ENCODE measurements at regions not wholly inside any gene's neighbourhood (a gene's known extent, or its start where the extent isn't known, plus 50 kb on each side); places are given as distances from the start of the nearest gene placed in this dataset.

DNA sequence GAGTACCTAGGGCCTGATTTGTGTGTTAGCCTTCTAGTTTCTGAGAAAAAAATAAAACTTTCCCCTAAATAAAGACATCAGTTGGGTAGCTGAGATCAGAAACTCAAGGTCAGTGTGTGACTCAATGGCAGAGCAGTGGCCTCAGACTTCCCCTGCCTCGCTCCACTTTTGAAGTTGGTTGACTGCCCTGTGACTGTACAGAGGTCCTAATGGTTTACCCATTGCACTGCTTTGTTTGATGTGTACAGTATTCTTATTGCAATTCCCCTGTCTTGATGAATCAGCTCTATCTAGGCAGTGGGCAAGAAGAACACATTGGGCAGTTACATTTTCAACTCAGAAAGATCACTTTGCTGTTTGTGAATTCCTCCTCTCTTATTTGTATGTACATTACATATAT, 315.7 kb downstream of the KCNS3 start:
- TF ChIP-seq, protein P1, sequence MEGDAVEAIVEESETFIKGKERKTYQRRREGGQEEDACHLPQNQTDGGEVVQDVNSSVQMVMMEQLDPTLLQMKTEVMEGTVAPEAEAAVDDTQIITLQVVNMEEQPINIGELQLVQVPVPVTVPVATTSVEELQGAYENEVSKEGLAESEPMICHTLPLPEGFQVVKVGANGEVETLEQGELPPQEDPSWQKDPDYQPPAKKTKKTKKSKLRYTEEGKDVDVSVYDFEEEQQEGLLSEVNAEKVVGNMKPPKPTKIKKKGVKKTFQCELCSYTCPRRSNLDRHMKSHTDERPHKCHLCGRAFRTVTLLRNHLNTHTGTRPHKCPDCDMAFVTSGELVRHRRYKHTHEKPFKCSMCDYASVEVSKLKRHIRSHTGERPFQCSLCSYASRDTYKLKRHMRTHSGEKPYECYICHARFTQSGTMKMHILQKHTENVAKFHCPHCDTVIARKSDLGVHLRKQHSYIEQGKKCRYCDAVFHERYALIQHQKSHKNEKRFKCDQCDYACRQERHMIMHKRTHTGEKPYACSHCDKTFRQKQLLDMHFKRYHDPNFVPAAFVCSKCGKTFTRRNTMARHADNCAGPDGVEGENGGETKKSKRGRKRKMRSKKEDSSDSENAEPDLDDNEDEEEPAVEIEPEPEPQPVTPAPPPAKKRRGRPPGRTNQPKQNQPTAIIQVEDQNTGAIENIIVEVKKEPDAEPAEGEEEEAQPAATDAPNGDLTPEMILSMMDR (conservative IDR thresholded peaks at IDR 0.05) = no peak
- no peak overlapping the region for H2BK15ac ChIP-seq (ENCODE audit: low read depth, low read length)
- no peak overlapping the region for H3K9ac ChIP-seq (ENCODE audit: extremely low read depth, insufficient read length, low read length)
- no peak overlapping the region for H3K4ac ChIP-seq (ENCODE audit: low read depth, low read length)
- no peak overlapping the region for H2BK120ac ChIP-seq (ENCODE audit: low read depth, low read length, poor library complexity, severe bottlenecking)
- H3K14ac ChIP-seq (ENCODE audit: insufficient read depth, low read length) = no peak overlapping the region
- no peaks in the 10 kb centered on the region for H3K9me3 Mint-ChIP-seq
- no peaks in the 10 kb centered on the region for H3K23me2 ChIP-seq (ENCODE audit: insufficient read length, low read depth, low read length, poor library complexity, severe bottlenecking)
- no peak overlapping the region for H2AK5ac ChIP-seq (ENCODE audit: insufficient read length, low read length)
- no peak overlapping the region for H3K18ac ChIP-seq (ENCODE audit: insufficient read length, low read depth, low read length)
- H2BK20ac ChIP-seq (ENCODE audit: low read depth, low read length, poor library complexity, severe bottlenecking) = no peak overlapping the region
- no peak overlapping the region for H3K23ac ChIP-seq (ENCODE audit: insufficient read length, low read depth, low read length)
- H3K27me3 Mint-ChIP-seq (ENCODE audit: low read depth) = no peaks in the 10 kb centered on the region
- H4K8ac ChIP-seq (replicated peaks; ENCODE audit: insufficient read length, low read depth, low read length) = no peak overlapping the region
- H3K27ac ChIP-seq (ENCODE audit: insufficient read length, low read depth, low read length) = no peak overlapping the region
- no peak overlapping the region for H2BK5ac ChIP-seq (ENCODE audit: insufficient read length, low read length)
- H3K79me2 ChIP-seq (ENCODE audit: insufficient read depth, low read length) = no peaks in the 10 kb centered on the region
- H3K4me1 ChIP-seq (ENCODE audit: insufficient read depth, low read length) = no peaks in the 10 kb centered on the region
- H4K5ac ChIP-seq (ENCODE audit: insufficient read length, low read depth, low read length) = no peak overlapping the region
- no peak overlapping the region for H3T11ph ChIP-seq (ENCODE audit: low read length)
- no peaks in the 10 kb centered on the region for H3K27me3 ChIP-seq (ENCODE audit: insufficient read depth, low read length)
- H3K9me3 ChIP-seq (ENCODE audit: control insufficient read depth, low read depth, low read length) = no peaks in the 10 kb centered on the region
- no peak overlapping the region for H3K4me2 ChIP-seq (ENCODE audit: insufficient read depth, insufficient read length, low read length)
- WGBS (ENCODE audit: extremely low coverage, insufficient read length, low lambda C conversion rate) = no CpG with 5 or more reads among the region's 1 CpG
- H3K27ac Mint-ChIP-seq = no peak overlapping the region
- H3K36me3 Mint-ChIP-seq (ENCODE audit: insufficient read depth in 1 of 3, low read depth in 3 of 3) = no peaks in the 10 kb centered on the region
- H4K20me1 ChIP-seq (ENCODE audit: control insufficient read depth, insufficient read depth, insufficient read length) = no peaks in the 10 kb centered on the region
- H3K4me3 Mint-ChIP-seq = no peak overlapping the region
- H3K56ac ChIP-seq (ENCODE audit: insufficient read length, low read depth, low read length) = no peak overlapping the region
- H2BK12ac ChIP-seq (ENCODE audit: insufficient read length, low read depth, low read length) = no peak overlapping the region
- H2AFZ ChIP-seq (ENCODE audit: low read length) = no peak overlapping the region
- no peaks in the 10 kb centered on the region for H3K79me1 ChIP-seq (ENCODE audit: insufficient read depth, low read depth, low read length, poor library complexity, severe bottlenecking)
- DNase-seq = no peak
- no peak overlapping the region for H4K91ac ChIP-seq (ENCODE audit: insufficient read length, low read depth, low read length)
- H3K4me1 Mint-ChIP-seq = peaks cover 9 to 11% of the 10 kb centered on the region in 2 experiments
